ENCODE measurements at regions not wholly inside any gene's neighbourhood (a gene's known extent, or its start where the extent isn't known, plus 50 kb on each side); places are given as distances from the start of the nearest gene placed in this dataset.

GRCh38 chr6:91877994-91878393, 1291.1 kb upstream of the MAP3K7 start:
- no peak for DNase-seq
- Histone ChIP-seq H3K27ac (no peak overlapping the region), H3K36me3 (replicated peaks in 1 of 2; ENCODE audit: insufficient read depth in 1 of 2, low read depth in 2 of 2) (no peaks in the 10 kb centered on the region), H3K4me3 (no peak overlapping the region), H3K27me3 (no peaks in the 10 kb centered on the region), H3K4me1 (no peaks in the 10 kb centered on the region), H3K9me3 (no peaks in the 10 kb centered on the region)
- TF ChIP-seq CTCF (IDR thresholded peaks at IDR 0.05) (no peak), POLR2A (IDR thresholded peaks at IDR 0.05) (no peak)
- intact Hi-C loops (cut with DNase I) = no loop called here
- no peak for ATAC-seq
- WGBS, 2 donors = 47 to 54% methylated on average over 1 of the region's 1 CpG

- no peaks in the 10 kb centered on the region for H3K4me1 ChIP-seq
- H3K36me3 ChIP-seq (replicated peaks in 1 of 2; ENCODE audit: insufficient read depth in 1 of 2, low read depth in 2 of 2) = no peaks in the 10 kb centered on the region
- H3K27ac ChIP-seq = no peak overlapping the region
- H3K27me3 ChIP-seq = no peaks in the 10 kb centered on the region
- 46 to 65% methylated on average over 3 of the region's 3 CpGs for WGBS, 2 donors
- TF ChIP-seq POLR2A (IDR thresholded peaks at IDR 0.05) (no peak), CTCF (IDR thresholded peaks at IDR 0.05) (no peak)
- intact Hi-C loops (cut with DNase I) = no loop called here
- ATAC-seq (no peak), DNase-seq (no peak)
- no peak overlapping the region for H3K4me3 ChIP-seq
- no peaks in the 10 kb centered on the region for H3K9me3 ChIP-seq
These were observed 1288.1 kb upstream of the MAP3K7 start for GRCh38 chr6:91874971-91875370.

GRCh38 chr6:91868539-91869202, 1281.8 kb upstream of the MAP3K7 start:
- Histone ChIP-seq H3K4me1 (no peaks in the 10 kb centered on the region), H3K4me3 (no peak overlapping the region), H3K27me3 (no peaks in the 10 kb centered on the region), H3K9me3 (no peaks in the 10 kb centered on the region), H3K27ac (no peak overlapping the region), H3K36me3 (replicated peaks in 1 of 2; ENCODE audit: insufficient read depth in 1 of 2, low read depth in 2 of 2) (no peaks in the 10 kb centered on the region)
- TF ChIP-seq POLR2A (IDR thresholded peaks at IDR 0.05) (no peak), CTCF (IDR thresholded peaks at IDR 0.05) (no peak)
- no peak for ATAC-seq
- WGBS, 2 donors = 41 to 44% methylated on average over 8 of the region's 8 CpGs
- intact Hi-C loops (cut with DNase I) = no loop called here
- no peak for DNase-seq

GRCh38 chr6:91865889-91866288, 1279.0 kb upstream of the MAP3K7 start:
- no peak for TF ChIP-seq CTCF (IDR thresholded peaks at IDR 0.05)
- no peak for TF ChIP-seq POLR2A (IDR thresholded peaks at IDR 0.05)
- intact Hi-C loops (cut with DNase I) = no loop called here
- no peak overlapping the region for H3K4me3 ChIP-seq
- ATAC-seq (no peak), DNase-seq (no peak)
- H3K27me3 ChIP-seq = no peaks in the 10 kb centered on the region
- H3K36me3 ChIP-seq (replicated peaks in 1 of 2; ENCODE audit: insufficient read depth in 1 of 2, low read depth in 2 of 2) = no peaks in the 10 kb centered on the region
- 48 to 58% methylated on average over 3 of the region's 3 CpGs for WGBS, 2 donors
- no peaks in the 10 kb centered on the region for H3K4me1 ChIP-seq
- H3K27ac ChIP-seq = no peak overlapping the region
- H3K9me3 ChIP-seq = no peaks in the 10 kb centered on the region

GRCh38 chr6:91864911-91865310, 1278.0 kb upstream of the MAP3K7 start:
- ATAC-seq = no peak
- Histone ChIP-seq H3K4me3 (no peak overlapping the region), H3K36me3 (replicated peaks in 1 of 2; ENCODE audit: insufficient read depth in 1 of 2, low read depth in 2 of 2) (no peaks in the 10 kb centered on the region), H3K4me1 (no peaks in the 10 kb centered on the region), H3K27me3 (no peaks in the 10 kb centered on the region), H3K9me3 (no peaks in the 10 kb centered on the region), H3K27ac (no peak overlapping the region)
- TF ChIP-seq POLR2A (IDR thresholded peaks at IDR 0.05) = no peak
- no peak for TF ChIP-seq CTCF (IDR thresholded peaks at IDR 0.05)
- intact Hi-C loops (cut with DNase I) = no loop called here
- no peak for DNase-seq
- WGBS, 2 donors = 43 to 45% methylated on average over 2 of the region's 2 CpGs

Data from body of pancreas (tissue), 4 donors.